Ureter (tissue), 1 donor: ENCODE measurements at regions not wholly inside any gene's neighbourhood (a gene's known extent, or its start where the extent isn't known, plus 50 kb on each side); places are given as distances from the start of the nearest gene placed in this dataset.

Experiments used
- DNase-seq: peaks from one replicate; pipeline ENCODE4 v3.0.0-alpha.2; 2020; ENCODE audit warnings: low spot score
- donor health status: DM: yes; HTN: yes; CAD: no.

GRCh38 chr2:147648471-147648870 is 196.4 kb upstream of the ACVR2A start:
- DNase-seq: no peak

GRCh38 chr2:147647816-147648215 is 197.0 kb upstream of the ACVR2A start:
- DNase-seq: no peak

- no peak for DNase-seq
Measured at GRCh38 chr2:147646818-147647468, 197.9 kb upstream of the ACVR2A start.

GRCh38 chr2:147644491-147644890 is 200.3 kb upstream of the ACVR2A start:
- no peak for DNase-seq

- no peak for DNase-seq
Measured at GRCh38 chr2:147642765-147643164, 202.1 kb upstream of the ACVR2A start.

GRCh38 chr2:147641651-147642050 is 203.2 kb upstream of the ACVR2A start:
- DNase-seq: no peak

- DNase-seq: no peak
Measured at GRCh38 chr2:147639891-147640290, 204.9 kb upstream of the ACVR2A start.

GRCh38 chr2:147639386-147639785 is 205.4 kb upstream of the ACVR2A start:
- DNase-seq: no peak

GRCh38 chr2:147636886-147637285 is 207.9 kb upstream of the ACVR2A start:
- no peak for DNase-seq

GRCh38 chr2:147636238-147636882 is 208.5 kb upstream of the ACVR2A start:
- DNase-seq: no peak

- no peak for DNase-seq
Measured at GRCh38 chr2:147634826-147635225, 210.0 kb upstream of the ACVR2A start.

GRCh38 chr2:147632198-147632597 is 212.6 kb upstream of the ACVR2A start:
- no peak for DNase-seq

- no peak for DNase-seq
Measured at GRCh38 chr2:147631294-147631693, 213.5 kb upstream of the ACVR2A start.

GRCh38 chr2:147630585-147630984 is 214.2 kb upstream of the ACVR2A start:
- DNase-seq: no peak

- DNase-seq: no peak
Measured at GRCh38 chr2:147628971-147629421, 215.8 kb upstream of the ACVR2A start.

- no peak for DNase-seq
Measured at GRCh38 chr2:147623328-147623727, 221.5 kb upstream of the ACVR2A start.

GRCh38 chr2:147621656-147622197 is 223.1 kb upstream of the ACVR2A start:
- no peak for DNase-seq

- no peak for DNase-seq
Measured at GRCh38 chr2:147619808-147620207, 225.0 kb upstream of the ACVR2A start.

- no peak for DNase-seq
Measured at GRCh38 chr2:147615726-147616125, 229.1 kb upstream of the ACVR2A start.

- DNase-seq: no peak
Measured at GRCh38 chr2:147614979-147615470, 229.8 kb upstream of the ACVR2A start.

- no peak for DNase-seq
Measured at GRCh38 chr2:147614471-147614870, 230.4 kb upstream of the ACVR2A start.

- no peak for DNase-seq
Measured at GRCh38 chr2:147610496-147611040, 234.3 kb upstream of the ACVR2A start.

- DNase-seq: no peak
Measured at GRCh38 chr2:147609301-147609700, 235.5 kb upstream of the ACVR2A start.
